GM19468 (cell line): ENCODE measurements at regions not wholly inside any gene's neighbourhood (a gene's known extent, or its start where the extent isn't known, plus 50 kb on each side); places are given as distances from the start of the nearest gene placed in this dataset.

Source experiments
- ATAC-seq: cut with Tn5 transposase; IDR thresholded peaks from one replicate; pipeline ENCODE4 v1.9.1; 2021; ENCODE audit warnings: mild to moderate bottlenecking, moderate library complexity, moderate number of reproducible peaks; ENCODE audit not compliant: unreplicated experiment; ENCODE audit errors: extremely low read depth

DNA sequence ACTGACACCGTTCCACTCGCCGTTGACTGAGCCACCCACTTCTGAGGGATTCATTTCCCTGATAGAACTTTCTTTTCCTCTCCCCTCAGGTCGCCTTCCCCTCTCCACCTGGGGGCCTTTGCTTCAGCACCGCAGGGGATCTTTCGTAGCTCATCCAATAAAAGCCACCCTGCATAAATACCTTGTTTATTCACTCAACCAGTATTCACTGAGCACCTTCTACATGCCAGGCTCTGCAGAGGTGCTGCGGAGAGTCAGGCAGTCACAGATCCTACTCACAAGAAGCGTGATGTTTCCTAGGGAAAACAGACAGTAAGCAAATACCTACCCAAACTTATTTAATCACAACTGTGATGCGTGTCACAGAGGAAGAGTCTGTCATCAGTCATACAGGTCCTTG is 127.7 kb downstream of the TEX36 start:
- no peak for ATAC-seq

DNA sequence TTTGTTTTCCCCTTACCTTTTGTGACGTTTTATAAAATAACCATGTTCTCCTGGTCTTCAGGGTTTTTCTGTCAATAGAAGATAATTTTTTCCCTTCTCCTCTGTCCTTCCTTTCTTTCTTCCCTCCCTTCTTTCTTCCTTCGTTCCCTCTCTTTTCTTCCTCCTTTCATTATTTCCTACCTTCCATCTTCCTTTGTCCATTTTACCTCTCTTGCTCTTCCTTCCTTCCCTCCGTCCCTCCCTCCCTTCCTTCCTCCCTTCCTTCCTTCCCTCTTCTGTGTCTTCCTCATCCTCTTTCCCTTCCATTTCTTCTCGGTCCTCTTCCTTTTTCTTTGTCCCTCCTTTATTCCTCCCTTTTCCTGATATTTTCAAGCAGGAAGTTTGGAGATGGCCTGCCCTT is 128.2 kb downstream of the TEX36 start:
- no peak for ATAC-seq

DNA sequence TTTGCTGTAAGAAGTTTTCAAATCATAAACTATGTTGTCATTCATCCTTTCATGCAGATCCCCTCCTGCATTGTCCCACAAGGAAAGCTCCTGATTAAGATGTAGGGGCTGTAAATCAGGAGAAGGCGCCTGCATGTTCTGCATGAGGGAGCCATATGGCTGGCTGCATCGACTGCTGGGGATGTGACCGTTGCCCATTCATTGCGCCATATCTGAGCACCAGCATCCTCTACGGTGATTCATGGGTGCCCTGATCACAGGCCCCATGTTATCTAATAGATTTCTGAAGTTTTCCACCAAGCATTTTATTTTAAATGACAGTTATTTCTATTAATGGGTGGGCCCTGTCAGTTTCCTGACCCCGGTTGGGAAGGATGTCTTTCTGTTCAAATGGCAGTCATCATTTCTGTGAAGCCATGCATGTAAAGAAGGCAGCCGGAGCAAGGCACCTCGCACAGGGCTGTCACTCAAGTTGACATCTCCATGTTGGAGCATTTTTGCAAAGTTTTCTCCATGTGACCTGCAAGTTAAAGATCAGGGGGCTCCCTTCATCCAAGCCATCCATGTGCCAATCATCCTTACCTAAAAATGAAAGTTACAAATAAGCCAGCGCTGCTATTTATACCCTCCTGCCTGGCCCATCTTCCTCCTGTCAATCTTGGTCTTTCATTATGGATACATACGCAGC is 128.8 kb downstream of the TEX36 start:
- ATAC-seq = no peak

DNA sequence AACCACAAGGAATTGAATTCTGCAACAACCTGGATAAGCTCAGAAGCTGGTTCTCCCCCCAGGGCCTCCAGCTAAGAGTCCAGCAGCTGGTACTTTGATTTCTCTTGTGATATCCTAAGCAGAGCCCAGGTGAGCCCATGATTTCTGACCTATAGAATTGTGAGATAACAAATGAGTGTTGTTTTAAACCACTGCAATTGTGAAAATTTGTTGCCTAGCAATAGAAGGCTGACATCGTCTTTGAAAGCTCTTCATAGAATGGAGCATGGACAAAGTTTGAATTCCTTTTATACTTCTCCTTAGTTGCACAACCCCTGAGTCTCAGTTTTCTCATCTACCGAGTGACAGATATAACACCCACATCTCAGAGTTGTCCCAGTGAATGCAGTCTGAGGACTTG is 129.9 kb downstream of the TEX36 start:
- no peak for ATAC-seq

DNA sequence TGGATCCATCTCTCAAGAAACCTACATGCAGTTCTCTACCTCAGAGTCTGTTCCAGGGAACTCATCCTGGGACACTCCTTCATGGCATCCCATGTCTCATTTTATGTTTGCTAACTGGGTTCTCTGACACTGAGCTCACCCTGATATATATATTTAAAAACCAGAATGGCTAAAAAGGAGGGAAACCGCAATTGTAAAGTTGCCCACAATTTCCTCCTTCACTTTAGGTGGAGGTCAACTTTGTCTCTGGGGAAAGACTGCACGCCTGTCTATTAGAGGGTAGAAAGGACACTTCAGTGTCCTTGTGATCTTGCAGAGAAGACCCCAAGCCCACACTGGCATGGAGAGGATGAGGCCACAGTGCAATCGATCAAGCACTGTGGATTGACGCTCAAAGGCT is 131.7 kb downstream of the TEX36 start:
- ATAC-seq = no peak

DNA sequence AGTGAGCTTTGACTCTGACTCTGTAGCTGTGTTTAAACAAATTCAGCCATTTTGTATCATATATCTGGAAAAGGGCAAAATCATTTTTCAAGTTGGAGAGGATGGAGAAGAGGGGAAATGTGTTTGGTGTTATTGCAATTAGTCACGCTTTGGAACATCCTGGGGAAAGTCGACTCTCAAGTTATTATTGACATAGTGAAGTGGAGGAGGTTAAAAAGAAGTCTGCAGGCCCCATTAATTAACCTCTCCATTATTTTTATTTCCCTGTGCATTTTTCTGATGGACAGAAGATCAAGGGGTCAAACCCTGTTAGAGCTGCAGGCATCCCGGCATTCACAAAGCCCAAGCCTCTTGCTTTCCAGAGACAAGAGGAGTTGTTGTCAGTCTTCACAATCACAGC is 132.6 kb downstream of the TEX36 start:
- ATAC-seq = no peak

DNA sequence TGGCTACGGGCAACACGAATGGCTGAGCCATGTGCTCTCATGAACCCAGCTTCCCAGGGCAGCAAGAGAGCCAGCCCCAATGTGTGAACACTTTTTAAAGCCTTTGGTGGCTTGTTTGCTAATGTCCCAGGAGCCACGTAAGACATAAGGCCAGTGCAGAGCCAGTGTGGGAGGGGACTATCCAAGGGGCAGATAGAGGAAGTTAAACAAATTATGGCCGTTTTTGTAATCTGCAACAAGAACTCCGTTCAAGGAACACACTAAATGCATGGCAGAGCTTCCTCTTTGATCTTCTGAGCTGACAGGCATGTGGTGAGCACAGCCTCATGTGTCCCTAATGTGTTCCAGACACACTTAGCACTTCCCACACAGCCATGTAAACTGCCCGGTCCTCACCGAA is 133.3 kb downstream of the TEX36 start:
- ATAC-seq = no peak

DNA sequence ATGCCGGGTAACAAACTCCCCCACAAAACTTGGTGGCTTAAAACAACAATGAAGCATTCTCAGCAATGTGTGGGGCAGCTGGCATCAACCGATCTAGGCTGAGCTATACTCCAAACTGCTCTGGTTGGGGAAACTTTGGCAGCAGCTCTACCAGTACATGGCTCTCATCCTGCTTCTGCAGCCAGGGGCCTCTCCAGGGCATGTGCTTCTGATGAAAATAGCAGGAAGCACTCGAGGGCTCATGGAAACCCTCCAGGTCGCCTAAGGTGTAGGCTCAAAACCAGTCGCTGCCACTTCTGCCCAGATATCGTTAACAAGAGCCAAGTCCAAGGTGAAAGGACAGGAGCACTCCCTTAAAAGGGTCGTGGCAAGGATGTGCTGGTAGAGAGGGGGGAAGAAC is 134.1 kb downstream of the TEX36 start:
- no peak for ATAC-seq

DNA sequence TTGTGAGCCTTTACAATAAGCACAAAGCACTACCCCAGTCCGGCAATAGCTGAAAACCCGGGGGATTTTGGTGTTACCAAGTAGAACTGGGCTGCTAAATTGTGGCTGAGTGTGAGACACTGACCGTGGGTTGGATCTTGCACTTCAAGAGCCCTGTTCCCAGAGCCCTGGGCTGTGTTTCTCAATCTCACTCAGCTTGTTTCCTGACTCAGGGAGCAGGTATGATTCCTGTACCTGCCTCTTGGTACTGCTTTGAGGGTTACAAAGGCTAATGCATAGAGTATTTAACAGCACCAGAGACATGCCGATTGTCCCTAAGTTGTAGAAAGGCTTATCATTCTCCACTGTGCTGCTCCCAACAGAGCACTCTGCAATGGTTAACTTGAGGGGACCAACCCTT is 134.6 kb downstream of the TEX36 start:
- no peak for ATAC-seq

DNA sequence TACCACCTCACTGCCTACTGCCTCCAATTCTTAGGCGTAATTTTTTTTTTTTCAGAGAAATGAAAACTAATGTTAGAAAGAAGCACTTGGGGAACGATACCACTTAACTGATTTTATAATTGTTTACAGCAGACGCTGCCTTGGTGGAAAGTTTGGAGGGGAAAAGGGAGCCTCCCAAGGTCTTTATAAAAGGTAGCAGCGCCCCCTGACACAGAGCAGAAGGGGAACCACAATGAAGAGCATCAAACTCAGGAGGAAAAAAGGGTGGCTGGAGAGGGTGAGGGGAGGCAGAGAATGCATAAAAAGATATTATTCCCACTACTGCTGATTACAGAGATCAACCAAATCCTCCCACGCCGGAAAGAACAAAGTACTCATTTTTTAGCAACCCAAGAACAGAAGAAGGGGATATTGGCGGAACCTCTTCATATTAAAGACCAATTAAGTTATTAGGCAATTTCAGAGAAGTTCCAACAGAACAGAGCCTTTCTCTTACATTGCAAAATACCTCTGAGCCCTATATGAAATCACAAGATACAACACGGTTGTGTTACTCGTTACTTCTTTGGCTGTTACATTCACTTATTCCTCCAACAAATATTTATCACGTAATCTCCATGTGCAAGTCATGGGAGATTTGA is 135.8 kb downstream of the TEX36 start:
- ATAC-seq = no peak

DNA sequence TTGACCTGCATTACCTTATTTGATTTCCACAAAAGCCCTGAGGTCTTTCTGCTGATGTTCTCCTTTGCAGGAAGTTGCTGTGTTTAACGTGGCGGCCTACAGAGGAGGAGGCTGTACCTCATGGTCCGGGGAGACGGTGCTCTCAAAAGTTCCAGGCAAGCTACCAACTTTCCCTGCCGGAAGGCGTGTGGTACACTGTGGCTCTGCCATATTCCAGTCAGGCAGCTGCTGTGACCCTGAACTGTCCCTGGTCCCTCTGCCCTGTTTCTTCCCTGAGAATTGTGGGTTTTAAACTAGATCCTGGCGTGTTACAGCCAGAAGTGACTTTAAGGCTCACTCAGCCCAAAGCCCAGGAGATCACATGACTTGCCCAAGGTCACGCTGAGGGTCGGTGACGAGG is 139.2 kb downstream of the TEX36 start:
- ATAC-seq = no peak

DNA sequence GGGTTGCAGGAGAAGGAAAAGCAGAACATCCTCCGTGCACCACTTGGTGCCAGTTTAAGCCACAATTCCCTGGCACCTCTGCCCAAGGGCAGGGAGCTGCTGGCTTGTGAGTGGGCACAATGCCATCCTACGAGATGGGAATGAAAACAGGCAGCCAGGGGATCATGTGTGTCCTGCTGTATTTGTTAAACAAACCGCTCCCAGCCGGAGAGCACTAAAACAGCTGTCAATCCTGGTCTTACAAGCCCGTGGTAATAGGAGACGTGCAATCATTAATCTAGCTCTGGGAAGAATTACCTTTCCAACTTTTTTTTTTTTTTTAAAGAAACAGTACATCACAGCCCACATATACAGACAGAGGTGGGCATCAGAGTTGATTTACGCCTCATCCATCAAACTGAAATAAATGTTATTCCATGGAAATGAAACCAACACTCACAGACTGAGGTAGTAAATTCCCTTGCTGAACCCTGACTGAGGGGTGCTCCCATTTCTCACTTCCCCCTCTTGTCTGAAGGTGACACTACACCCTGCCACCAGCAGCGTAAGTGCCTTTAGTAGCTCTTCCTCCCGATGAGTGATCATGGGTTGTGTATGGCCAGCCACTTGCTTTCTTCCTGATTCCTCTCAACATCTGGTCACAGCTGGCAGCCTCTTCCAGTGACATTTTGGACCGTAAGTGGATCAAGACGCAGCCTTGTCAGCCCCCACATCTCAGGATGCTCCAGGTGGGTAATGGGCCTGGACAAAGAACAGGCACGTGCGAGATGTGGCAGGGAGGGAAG is 143.8 kb downstream of the TEX36 start:
- ATAC-seq = no peak

DNA sequence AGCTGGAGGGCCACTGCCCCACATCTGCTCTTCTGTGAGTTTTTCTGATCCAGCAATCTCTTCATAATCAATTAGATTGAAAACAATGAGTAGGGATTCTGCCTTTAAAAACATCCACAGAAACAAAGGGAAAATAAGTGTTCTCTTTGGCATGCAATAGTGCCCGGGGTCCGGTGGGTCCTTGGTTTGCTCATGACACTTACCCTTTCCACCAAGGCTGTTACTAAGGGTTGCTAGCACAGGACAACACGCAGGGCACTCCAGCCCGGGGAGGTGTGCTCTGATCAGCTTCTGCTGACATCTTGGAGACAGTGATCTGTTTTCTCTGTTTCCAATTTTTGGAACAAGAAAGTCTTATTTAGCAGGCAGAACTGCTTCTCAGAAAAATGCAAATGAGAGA is 146.7 kb downstream of the TEX36 start:
- ATAC-seq = no peak

DNA sequence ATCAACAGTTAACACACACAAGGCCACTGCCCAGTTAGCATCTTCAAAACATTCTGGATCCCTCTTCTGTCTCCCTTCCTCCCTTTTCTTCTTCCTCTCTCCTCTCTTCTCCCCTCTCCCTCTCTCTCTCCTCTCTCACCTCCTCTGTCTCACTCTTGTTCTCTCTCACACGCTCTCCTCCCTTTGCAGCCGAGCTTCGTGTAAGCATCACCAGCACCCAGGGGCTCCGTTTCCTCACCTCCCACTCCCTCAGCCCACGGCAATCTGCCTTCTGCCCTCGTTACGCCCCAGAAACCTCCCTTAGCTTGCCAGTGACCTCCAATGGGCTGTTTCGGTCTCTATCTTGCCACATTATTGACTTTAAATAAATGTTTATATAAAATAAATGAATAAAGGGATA is 147.4 kb downstream of the TEX36 start:
- ATAC-seq = no peak

DNA sequence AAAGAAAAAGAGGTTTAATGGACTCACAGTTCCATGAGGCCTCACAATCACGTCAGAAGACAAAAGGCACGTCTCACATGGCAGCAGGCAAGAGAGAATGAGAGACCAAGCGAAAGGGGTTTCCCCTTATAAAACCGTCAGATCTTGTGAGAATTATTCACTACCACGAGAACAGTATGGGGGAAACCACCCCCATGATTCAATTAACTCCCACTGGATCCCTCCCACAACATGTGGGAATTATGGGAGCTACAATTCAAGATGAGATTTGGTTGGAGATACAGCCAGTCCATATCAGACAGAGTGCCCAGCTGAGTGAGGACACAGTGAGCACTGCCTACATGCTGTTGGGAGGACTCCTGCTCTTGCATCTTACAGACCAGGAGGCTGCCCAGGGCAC is 148.4 kb downstream of the TEX36 start:
- no peak for ATAC-seq

DNA sequence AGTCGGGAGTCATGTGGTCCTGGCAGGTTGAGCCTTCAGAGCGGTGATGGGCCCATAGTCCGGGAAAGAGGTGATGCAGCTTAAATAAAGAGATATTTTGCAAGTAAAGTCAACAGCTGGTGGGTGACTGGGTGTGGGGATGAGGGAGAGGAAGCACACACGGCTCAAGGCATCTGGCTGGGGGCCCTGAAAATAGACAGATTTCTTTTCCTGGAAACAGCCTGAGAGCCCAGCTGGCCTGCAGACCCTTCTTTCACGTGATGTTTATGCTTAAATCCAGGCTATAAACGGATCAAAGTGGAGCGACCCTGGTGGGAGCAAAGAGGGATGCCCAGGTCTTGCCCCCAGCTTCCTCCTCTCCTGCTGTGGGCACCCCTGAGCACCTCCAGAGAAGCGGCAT is 149.1 kb downstream of the TEX36 start:
- no peak for ATAC-seq

DNA sequence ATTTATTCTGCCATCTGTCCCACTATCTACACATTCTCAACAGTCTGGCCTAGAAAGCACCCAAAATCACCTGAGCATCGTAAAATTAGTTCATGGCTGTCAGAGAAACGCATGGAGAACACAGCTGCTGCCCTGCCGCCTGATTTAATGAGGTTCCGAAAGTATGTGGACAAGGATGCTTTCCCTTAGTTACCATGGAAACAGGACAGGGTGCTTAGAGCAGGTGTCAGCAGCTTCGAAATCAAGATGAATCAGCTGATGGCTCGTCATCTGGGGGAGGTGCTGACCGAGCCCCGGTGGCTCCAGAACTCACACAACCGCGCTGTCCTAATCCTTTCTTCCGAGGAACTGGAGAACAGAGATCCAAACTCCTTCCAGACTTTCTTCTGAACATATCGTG is 151.5 kb downstream of the TEX36 start:
- ATAC-seq = no peak

DNA sequence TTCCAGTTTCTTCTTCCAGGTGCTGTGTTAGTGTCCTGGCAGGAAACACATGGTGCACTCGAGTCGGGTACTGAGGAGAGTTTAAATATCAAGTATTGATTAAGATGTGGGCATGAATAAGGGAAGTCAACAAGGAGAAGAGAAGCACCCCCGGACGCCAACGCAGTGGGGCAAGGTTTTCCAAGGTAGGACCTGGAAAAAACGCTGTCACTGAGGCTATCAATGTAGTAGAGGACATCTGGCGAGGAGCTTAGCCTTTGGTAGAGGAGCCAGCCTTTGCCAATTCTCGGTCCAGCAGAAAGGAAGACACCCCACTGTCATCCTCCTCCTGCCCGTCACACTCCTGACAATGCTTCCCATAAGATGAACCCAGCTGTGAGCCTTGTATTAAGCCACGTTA is 159.6 kb downstream of the TEX36 start:
- no peak for ATAC-seq

DNA sequence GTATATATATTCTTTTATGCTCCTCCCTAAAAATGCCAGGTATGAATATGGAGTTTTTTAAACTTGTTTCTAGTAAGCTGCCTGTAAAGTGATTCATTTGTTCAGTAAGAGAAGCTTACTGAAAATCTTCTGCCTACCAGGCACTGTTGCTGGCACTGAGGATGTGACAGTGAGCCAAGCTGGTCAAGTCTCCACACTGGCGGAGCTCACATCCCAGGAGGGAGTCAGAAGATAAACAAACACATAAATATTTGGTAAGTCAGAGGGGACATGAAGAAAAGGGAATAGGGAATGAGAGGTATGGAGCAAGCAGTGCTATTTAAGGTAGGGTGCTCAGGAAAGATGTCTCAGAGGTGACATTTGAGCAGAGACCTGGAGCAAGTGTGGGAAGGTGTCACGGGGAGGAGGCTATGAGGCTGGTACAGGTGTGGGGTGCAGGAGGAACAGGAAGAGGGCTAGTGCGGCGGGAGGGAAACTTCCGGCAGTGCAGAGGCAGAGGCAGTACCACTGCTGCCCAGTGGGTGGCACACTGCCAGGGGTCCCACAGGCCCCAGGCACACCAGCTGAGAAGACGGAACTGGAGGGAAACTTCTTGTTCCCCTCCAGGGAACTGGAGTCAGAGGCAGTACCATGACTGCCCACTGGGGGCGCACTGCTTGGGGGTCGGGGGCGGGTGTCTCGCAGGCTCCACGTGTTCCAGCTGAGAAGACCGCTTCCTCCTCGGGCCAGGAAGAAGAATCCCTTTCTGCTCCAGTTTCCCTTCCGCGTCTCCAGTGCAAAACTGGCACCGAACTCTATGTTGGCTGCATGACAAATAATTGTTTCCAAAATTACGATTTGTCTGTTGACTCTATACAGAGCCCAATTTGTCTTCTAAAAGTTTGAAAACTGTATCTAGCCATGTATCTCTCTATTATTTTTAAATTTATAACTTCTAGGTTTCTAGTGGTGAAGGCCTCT is 161.0 kb downstream of the TEX36 start:
- ATAC-seq = peak; percentile 52

DNA sequence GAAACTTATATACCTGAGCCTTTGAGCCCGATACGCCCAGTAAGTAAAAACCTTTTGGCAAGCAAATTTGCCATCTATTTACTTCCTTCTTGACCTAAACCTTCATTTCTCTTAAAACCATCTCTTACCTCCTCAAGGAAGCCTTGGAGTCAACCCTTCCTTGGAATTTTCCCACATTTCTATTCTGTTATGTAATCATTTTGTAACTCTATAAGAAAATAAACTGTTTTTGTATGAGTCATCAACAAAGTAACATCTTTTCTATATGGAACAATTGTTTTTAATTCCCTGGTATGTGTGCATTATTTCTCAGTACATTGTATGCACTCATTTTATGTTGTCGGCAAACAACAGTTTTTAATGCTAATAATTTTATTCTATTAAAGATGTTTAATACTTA is 162.0 kb downstream of the TEX36 start:
- no peak for ATAC-seq
